ENCODE measurements at regions not wholly inside any gene's neighbourhood (a gene's known extent, or its start where the extent isn't known, plus 50 kb on each side); places are given as distances from the start of the nearest gene placed in this dataset.

DNA sequence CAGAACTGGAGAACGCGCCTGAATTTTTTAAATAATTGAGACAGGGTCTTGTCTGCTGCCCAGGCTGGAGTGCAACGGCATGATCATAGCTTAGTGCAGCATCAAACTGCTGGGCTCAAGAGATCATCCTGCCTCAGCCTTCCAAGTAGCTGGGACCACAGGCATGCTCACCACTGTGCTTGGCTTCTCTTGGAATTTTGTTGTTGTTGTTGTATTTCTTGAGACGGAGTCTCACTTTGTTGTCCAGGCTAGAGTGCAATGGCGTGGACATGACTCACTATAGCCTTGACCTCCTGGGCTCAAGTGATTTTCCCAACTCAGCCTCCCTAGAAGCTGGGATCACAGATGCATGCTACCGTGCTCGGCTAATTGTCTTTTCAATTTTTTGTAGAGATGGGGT, 58.4 kb upstream of the DAB2IP start:
- TF ChIP-seq EZH2 (IDR thresholded peaks at IDR 0.05; ENCODE audit: insufficient read depth, poor library complexity, severe bottlenecking) (no peak), EZH2phosphoT487 (IDR thresholded peaks at IDR 0.05; ENCODE audit: insufficient read depth, low read depth) (no peak)

All from GM23248 (cell line).